GM10266 (cell line): ENCODE measurements at regions not wholly inside any gene's neighbourhood (a gene's known extent, or its start where the extent isn't known, plus 50 kb on each side); places are given as distances from the start of the nearest gene placed in this dataset.

ENCODE experiments used
- DNase-seq: peaks from one replicate; pipeline ENCODE4 v3.0.0; 2012; ENCODE audit errors: extremely low spot score
- CTCF ChIP-seq: IDR thresholded peaks from 2 replicates; pipeline ENCODE4 v1.5.1; 2012; ENCODE audit warnings: mild to moderate bottlenecking, low read depth; ENCODE audit not compliant: control insufficient read depth, insufficient read depth; ENCODE audit errors: missing control alignments

- DNase-seq, result peak; percentile 8
- no peak for TF ChIP-seq CTCF
These were observed 331.3 kb downstream of the NDFIP2 start for GRCh38 chr13:79812070-79812850.

- no peak for TF ChIP-seq CTCF
- DNase-seq, result no peak
These were observed 330.2 kb downstream of the NDFIP2 start for GRCh38 chr13:79811170-79811569.

GRCh38 chr13:79810669-79811068 is 329.7 kb downstream of the NDFIP2 start:
- DNase-seq, result no peak
- TF ChIP-seq CTCF, result no peak

- no peak for DNase-seq
- TF ChIP-seq CTCF, result no peak
These were observed 329.1 kb downstream of the NDFIP2 start for GRCh38 chr13:79810018-79810417.

GRCh38 chr13:79808475-79808874 is 327.5 kb downstream of the NDFIP2 start:
- TF ChIP-seq CTCF, result no peak
- DNase-seq, result no peak

GRCh38 chr13:79807554-79807953 is 326.6 kb downstream of the NDFIP2 start:
- no peak for TF ChIP-seq CTCF
- DNase-seq, result no peak

GRCh38 chr13:79806821-79807220 is 325.9 kb downstream of the NDFIP2 start:
- DNase-seq, result no peak
- no peak for TF ChIP-seq CTCF
